Astrocyte of the hippocampus (primary cell): ENCODE measurements at regions not wholly inside any gene's neighbourhood (a gene's known extent, or its start where the extent isn't known, plus 50 kb on each side); places are given as distances from the start of the nearest gene placed in this dataset.

ENCODE experiments used
- DNase-seq: peaks from one replicate; pipeline ENCODE4 v3.0.0; 2011; ENCODE audit warnings: low read depth, low spot score

DNA sequence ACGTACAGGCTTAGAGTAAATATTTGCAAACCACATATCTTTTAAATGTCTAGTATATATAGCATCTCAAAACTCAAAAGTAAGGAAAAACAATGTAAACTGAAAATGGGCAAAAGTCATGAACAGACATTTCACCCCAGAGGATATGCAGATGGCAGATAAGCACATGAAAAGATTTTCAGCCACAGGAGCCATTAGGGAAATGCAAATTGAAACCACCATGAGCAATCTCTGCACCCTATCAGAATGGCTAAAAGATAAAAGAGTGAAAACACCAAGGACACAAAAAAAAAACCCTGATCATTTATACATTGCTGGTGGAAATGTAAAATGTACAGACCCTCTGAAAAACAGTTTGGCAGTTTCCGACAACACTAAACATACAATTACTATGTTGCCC is 292.7 kb downstream of the ZNF516 start:
- DNase-seq: no peak

DNA sequence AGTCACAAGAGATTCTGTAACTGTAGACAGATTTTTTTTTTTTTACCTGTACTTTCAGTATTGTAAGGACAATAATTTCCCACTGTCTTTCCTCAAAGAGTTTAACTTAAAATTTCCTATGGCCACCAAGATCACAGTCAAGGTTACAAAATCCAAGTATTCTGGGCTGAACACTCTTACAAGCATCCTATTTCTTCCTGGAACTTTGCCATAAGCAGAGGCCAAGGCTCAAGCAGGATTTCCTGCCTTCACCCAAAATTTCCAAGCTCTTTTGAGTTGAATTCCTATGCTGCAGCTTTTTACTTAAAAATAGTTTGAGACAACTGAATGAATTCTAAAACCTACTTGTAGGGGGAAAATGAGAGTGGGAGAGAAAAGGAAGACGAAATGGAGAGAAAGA is 299.4 kb downstream of the ZNF516 start:
- DNase-seq: no peak

DNA sequence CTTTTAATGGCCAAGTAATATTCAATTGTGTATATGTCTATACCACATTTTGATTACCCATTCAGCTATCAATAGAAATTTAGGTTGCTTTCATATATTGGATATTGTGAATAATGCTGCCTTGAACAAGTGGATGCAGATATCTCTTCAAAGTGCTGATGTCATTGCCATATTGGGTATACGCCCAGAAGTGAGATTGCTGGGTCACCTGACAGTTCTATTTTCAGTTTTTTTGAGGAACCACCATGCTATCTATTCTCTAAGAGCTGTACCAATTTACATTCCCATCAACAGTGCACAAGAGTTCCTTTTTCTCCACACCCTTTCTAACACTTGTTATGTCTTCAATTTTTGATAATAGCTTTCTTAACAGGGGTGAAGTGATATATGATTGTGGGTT is 306.9 kb downstream of the ZNF516 start:
- no peak for DNase-seq

DNA sequence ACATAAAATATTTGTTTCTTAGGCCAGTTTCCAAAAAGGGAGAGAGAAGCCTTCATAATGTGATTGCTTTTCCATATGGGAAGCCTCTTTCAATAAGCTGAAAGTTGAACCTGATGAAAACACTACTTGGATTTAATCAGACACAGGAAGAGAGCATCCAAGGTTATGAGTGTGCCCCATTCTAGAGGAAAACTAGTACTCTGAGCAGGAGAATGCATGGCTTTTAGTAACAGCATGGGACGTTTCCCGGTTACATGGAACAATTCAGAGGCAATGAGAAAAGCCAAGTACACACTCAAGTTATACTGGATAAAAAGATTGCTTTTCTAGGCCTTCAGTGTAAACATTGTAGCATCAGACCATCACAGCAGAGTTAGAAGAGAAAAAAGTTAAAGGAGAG is 315.8 kb downstream of the ZNF516 start:
- DNase-seq: no peak

DNA sequence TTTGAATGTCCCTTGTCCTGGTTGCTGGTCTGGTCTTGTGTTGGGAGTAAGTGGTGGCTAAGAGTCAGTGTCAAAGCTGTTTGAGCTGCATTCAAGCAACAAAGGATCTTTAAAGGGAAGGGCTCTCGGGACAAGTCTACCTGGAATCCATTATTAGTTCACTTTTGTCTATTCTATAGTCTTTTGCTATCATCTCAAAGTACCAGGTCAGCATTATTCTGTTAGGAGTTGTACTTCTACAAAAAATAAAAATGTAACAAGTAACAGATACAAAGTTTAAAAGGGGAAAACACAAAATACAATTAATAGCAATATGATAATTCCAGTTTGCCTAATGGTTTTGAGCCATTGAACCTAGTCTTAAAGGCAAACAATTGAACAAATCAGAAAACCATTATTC is 317.9 kb downstream of the ZNF516 start:
- no peak for DNase-seq

DNA sequence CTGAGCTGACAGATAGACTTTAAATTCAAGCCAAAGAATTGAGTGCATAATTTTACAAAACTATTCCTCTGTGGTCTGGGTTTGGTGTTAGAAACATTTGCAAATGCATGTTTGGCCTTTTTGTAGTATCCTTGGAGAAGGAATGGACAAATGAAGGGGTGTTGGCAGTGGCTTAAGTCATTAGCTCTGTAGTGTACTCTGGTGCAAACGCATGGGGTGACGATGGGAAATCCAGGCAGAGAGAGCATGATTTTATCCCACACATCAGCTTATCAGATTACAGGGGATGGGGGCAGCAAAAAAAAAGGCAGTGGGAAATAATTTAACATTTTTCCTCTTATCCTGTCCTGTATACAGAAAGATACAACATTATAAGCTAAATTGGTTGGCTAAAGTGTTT is 320.6 kb downstream of the ZNF516 start:
- DNase-seq: peak; percentile 20

DNA sequence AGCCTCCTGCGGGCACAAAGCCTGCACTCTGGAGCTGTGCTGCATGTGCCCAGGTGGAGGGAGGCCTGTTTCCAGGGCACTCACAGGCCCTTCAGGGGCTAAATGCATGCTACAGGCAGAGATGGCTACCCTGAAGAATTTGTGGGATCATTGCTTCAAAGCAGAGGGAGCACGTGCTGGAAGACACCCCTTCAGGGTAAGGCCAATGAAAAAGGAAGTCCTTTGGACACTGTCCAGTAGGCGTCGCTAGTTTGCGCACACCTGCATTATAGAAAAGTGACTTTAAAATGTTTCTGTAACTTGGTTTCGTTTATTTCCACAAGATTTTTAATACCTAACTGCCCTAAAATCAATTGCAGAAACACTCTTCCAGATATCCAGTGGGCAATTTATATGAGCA is 325.3 kb downstream of the ZNF516 start:
- DNase-seq: no peak

DNA sequence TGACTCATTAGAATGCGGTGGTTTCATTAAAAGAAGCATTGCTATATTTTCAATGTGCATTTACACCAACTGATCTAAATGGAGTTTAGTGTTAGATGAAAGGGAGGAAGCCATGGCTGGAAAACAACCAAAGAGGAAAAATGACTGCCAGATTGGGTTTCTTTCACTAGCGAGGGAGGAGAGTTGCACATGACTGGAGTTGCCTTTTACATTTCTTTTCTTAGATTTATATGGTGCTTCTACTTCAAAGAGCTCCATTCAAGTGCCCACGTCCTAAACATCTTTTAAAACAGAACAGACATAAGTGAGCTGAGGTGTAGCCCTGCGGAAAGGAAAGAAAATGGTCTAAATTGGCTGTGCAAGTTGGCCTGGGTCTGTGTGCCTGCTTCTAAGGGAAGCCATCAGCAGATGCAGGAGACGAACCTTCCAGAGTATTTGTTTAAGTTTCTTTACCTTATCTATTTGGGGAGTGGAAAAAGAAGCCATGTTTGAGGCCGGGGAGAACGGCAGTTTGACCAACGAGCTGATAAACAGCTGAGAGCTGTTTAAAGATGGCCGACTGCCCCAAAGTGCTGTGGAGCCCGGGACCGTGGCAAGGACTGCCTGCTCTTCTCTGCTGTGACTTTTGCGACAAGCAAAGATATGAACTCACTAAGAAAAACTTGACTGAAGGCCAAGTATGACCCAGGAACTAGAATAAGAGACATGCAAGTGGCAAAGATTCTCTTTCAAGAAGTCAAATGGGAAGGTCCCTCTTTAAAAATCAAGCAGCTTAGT is 327.0 kb downstream of the ZNF516 start:
- DNase-seq: peak; percentile 16

DNA sequence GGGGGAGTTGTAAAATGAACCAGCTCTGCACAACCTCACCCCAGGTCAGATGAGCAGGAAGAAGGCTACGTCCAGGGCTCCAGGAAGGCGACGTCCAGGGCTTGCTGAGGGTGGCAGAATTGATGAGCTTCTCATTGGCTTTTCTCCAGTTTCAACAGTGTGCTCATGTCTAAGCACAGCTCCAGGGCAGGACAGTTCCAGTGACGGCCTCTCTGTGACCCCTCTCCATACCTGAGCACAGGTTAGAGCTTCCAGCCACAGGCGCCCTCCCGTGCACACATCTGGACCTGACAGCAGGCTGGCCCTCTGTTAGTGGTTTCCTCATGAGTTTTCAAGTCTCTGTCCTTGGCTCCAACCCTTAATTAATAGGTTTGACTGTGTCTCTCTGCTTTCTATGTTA is 327.6 kb downstream of the ZNF516 start:
- DNase-seq: no peak

DNA sequence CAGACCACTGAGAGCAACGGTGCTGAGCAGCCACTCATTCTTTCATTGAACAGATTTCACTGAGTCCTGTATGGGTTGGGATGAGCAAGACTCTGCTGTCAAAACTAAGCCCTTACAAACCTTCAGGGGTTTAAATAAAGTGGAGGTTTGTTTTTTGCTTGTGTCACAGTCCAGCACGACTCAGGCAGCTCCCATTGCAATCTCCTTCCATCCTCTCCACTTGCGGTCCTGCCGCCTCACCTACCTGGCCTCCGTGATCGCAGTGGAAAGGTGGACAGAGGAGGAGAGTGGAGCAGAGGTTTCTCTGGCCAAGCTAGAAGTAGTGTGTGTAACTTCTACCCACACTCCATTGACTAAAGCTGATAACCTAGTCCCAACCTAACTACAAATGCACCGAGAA is 332.2 kb downstream of the ZNF516 start:
- DNase-seq: no peak

DNA sequence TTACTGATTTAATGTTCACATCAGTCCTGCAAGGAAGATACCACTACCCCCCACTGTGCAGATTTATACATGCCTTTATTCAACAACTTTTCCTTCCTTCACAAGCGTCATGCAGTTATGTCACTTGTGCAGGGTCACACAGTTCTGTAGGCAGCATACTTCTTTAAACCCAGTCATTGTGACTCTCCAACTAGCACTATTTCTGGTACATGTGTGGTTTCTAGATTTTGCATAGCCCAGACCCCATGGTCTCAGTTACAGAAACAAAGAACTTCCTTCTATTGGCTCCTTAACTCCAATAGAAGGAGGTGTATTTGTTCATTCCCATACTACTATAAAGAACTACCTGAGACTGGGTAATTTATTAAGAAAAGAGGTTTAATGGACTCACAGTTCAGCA is 333.1 kb downstream of the ZNF516 start:
- DNase-seq: no peak

DNA sequence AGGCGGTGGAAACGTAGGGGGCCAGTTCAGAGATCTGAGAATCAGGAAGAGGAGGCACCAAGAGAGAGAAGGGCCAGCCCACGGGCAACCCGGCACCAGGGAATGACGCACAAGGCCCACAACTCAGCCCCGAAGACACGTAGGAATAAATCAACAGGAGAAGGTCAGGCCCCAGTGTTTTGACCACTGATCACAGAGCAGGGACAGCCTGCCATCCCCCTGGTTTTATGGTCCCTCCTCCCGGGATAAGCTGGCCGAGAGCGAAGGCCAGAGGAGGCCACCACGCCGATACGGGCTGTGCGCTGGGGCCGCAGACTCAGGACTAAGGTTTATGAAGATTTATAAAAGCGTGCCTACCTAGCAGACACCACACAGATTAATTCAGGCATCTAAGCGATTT is 341.4 kb downstream of the ZNF516 start:
- DNase-seq: no peak

DNA sequence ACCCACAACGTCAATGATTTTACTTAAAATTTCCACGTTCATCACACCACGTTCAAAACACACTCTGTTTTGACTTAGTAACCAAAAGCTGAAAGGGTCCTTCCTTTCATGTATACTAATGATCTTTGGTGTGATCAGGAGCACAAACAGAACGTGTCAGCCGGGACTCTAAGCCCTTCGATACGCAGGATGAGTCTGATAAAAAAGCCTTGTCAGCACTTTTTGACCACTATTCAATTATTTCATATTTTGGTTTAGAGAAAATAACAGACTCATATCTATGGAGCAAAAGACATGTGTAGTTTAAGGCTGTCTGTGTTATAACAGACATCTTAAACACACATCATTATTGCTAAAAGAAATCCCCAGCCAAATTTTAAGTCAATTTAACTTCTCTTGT is 345.3 kb downstream of the ZNF516 start:
- DNase-seq: no peak

DNA sequence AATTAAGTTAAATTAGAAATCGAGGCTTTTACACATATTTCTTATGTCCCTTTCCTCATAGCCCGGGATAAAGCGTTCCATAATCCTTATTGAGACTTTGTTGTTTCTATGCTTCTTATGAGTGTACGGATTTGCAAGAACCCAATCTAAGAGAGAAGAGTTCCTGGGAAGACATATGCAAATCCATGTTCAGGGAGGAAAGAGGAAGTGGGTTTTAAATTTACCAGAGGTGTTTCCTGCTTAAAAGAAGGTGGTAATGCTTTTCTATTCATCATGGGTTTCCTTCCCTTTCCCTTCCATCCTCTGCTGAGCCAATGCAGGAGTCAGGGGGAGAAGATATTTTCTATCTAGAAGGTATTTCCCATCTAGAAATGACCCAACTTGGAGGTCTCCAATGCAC is 345.8 kb downstream of the ZNF516 start:
- DNase-seq: no peak

DNA sequence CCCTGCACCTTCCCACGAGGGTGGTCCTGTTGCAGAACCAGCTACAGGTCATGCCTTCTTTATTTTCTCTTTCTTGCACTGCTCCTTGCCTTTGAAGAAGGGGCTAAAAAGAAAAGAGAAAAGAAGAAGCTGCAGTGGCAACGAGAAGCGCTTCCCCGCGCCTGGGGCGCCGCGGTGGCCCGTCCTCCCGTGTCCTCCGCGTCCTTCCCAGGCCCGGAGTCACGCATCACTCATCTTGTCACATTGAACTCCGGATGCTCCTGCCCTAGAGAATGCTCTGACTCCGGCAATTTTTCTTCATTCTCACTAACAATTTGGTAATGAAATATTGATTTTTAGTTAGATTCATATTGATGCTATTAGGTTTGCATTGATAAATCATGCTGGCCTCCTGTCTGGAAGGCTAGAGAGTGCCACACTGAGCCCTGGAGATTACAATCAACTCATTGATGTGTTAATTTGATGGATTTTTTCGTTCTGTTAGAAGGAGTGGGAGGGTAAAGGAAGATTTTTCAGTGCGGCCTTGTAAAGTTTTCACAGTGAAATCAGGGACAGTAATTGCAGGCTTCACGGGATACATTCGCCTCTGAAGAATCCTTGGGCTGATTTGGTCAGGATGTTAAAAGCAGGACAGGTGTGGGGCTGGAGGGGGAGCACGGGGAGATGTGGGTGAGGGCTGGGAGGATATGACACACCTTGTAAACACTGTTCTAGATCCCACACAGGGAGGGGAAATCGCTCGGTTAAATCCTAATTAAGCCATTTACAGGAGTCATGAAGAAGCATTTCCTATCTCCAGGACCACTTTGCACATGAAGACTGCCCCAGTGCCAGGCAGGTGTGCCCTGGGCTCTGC is 349.3 kb downstream of the ZNF516 start:
- no peak for DNase-seq

DNA sequence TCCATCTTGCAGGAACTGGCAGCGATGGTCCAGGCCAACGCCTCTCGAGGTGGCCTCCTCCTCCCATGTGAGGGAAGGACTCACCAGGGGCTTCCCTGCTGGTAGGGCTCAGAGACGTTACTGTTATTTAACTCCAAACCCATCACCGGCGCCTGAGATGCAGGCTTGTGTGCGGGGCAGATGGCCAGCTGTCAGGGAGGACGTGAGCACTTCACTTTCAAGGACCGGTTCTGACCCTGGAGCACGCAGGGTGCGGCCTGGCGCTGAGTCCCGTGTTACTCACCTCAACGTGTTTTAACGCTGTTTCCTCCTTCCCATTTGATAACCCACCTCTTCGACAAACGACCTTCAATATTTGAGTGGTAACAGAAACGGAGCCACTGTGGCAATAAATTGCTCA is 350.2 kb downstream of the ZNF516 start:
- no peak for DNase-seq

DNA sequence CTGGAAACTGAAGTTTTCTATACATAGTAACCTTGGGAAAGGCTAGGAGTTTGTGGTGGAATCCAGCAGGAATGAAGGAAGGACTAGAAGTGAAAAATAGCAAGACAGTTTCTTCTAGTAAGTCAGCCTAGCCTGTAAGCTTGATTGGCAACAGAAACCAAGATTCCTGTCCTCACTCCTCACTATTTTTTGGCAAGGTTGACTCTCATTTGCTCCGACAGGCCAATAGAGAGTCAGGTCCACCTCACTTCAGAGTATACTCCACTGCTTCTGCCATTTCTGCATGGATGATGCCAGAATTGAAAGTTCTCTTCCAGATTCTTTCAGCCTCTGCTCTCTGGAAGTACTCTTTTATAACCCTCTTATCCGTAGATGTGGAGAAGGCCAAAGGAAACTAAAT is 352.4 kb downstream of the ZNF516 start:
- no peak for DNase-seq

DNA sequence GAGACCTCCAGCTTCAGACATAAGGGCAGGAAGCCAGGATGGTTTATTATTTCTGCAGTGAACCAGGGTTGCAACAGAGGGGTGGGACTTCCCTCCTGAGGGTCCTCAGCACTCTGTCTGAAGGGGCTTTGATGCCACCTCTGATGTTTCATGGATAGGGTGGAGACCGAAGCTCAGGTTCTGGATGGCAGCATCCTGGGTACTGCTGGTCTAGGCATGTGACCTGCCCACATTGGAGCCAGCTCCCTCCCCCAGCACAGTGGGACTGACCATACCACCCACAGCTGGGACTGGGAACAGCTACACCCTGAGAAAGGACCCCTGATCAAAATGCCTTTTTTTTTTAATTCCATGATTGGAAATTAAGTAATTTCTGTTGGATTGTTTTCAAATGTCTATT is 355.2 kb downstream of the ZNF516 start:
- DNase-seq: no peak

DNA sequence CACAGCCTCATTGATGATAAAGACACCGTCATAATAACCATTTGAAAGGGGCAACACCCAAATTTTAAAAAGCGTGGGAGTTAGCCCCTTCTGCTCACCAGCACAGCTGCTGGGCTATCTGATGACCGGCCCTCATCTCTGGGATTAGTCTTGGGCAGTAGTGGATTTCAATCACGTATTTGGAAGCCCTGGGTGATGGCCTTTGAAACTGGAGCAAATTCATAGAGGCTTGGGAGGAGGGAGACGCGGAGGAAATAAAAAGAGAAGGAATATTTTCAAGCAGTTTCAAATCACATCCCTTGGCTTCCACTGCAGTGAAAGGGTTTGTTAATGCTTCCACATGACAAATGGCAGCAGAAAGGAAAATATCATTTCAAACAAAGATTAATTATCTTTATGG is 357.8 kb downstream of the ZNF516 start:
- DNase-seq: no peak

DNA sequence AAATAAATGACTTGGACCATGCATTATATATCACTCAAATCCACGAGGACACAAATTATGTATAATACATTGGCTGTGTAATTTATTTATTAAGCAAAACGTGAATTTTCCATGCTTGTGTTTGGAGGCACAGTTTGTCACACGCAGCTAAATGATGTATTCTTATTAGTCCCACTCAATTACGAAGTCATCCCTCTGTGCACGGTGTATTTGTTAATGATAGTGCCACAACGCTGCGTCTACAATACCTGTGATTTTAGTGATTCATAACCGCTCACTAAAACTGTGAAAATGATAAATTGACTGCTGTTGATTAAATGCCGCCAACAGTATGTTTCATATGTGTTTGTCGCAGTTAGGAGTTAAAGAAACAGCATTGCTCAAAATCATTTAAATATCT is 358.3 kb downstream of the ZNF516 start:
- DNase-seq: no peak

DNA sequence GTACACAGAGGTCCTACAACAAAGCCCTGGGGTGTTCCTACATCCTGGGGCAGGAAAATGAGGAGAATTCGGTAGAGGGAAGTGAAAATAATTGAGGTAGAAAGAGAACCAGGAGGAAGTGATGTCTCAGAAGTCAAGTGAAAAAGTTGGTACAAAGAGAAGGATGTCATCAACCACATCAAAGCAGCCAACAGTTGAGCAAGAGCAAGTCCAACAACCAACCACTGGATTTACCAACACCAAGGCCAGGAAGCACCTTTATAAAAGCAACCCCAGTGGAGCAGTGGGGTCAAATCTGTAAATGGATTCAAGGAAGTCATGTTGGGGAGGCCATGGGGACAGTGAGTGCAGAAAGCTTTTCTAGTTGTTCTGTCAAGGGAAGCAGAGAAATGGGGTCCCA is 360.4 kb downstream of the ZNF516 start:
- DNase-seq: no peak

DNA sequence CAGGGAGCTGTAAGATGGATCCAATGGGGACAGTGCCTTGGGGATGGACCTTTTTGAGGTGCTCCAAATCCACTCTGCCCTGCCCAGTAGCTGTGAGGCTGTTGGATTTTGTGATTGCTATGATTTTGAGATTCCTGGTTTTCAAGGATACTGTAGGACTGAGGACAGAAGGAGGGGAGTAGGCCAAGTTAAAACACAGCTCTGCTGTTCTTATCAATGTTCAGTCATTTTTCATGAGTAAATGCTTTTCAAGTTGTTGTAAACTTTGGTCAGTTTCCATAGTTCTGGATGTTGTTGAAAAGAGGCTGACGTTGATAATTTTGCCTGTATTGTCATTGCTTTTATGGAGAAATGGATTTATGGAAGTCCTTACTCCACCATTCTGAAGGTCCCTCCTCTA is 361.2 kb downstream of the ZNF516 start:
- DNase-seq: no peak

DNA sequence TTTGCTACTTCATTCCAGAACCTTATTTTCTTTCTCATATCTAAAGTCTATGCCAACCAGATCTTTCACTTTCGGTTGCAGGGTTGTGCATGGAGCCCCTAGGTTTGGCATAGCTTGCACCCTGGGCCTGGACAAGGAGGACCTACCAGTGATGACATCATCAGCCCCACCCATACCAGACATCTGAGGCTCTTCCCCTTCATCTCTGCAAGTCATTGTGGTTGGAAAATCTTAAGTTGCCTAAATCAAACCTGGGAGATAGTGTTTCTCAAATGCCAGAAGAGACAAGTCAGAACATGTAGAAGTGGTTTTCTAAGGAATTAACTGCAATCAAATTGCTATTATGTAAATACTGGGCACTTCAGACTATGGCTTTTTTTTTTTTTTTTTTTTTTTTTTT is 363.3 kb downstream of the ZNF516 start:
- DNase-seq: peak; percentile 5
